ENCODE measurements at regions not wholly inside any gene's neighbourhood (a gene's known extent, or its start where the extent isn't known, plus 50 kb on each side); places are given as distances from the start of the nearest gene placed in this dataset.

GRCh38 chr4:180717451-180718033 lies 1525.7 kb upstream of the TENM3 start:
- DNase-seq, result no peak

- no peak for DNase-seq
These were observed 1521.8 kb upstream of the TENM3 start for GRCh38 chr4:180721356-180721755.

- DNase-seq, result no peak
These were observed 1516.6 kb upstream of the TENM3 start for GRCh38 chr4:180726611-180727010.

GRCh38 chr4:180727478-180727877 lies 1515.7 kb upstream of the TENM3 start:
- no peak for DNase-seq

- no peak for DNase-seq
These were observed 1508.3 kb upstream of the TENM3 start for GRCh38 chr4:180734753-180735432.

- no peak for DNase-seq
These were observed 1501.5 kb upstream of the TENM3 start for GRCh38 chr4:180741703-180742102.

- DNase-seq, result no peak
These were observed 1498.2 kb upstream of the TENM3 start for GRCh38 chr4:180745019-180745418.

- DNase-seq, result no peak
These were observed 1492.2 kb upstream of the TENM3 start for GRCh38 chr4:180751009-180751408.

- no peak for DNase-seq
These were observed 1485.3 kb upstream of the TENM3 start for GRCh38 chr4:180757927-180758326.

- DNase-seq, result no peak
These were observed 1477.2 kb upstream of the TENM3 start for GRCh38 chr4:180766045-180766444.

- DNase-seq, result no peak
These were observed 1476.1 kb upstream of the TENM3 start for GRCh38 chr4:180766944-180767729.

GRCh38 chr4:180768610-180769009 lies 1474.6 kb upstream of the TENM3 start:
- DNase-seq, result no peak

GRCh38 chr4:180769791-180770190 lies 1473.4 kb upstream of the TENM3 start:
- DNase-seq, result no peak

- DNase-seq, result no peak
These were observed 1472.9 kb upstream of the TENM3 start for GRCh38 chr4:180770265-180770664.

- DNase-seq, result no peak
These were observed 1458.3 kb upstream of the TENM3 start for GRCh38 chr4:180784940-180785339.

- no peak for DNase-seq
These were observed 1454.5 kb upstream of the TENM3 start for GRCh38 chr4:180788729-180789128.

- no peak for DNase-seq
These were observed 1453.3 kb upstream of the TENM3 start for GRCh38 chr4:180789929-180790328.

- DNase-seq, result no peak
These were observed 1452.7 kb upstream of the TENM3 start for GRCh38 chr4:180790471-180790870.

- no peak for DNase-seq
These were observed 1450.7 kb upstream of the TENM3 start for GRCh38 chr4:180792541-180792940.

- no peak for DNase-seq
These were observed 1448.9 kb upstream of the TENM3 start for GRCh38 chr4:180794333-180794732.

- DNase-seq, result no peak
These were observed 1445.1 kb upstream of the TENM3 start for GRCh38 chr4:180798036-180798577.

- no peak for DNase-seq
These were observed 1443.4 kb upstream of the TENM3 start for GRCh38 chr4:180799798-180800197.

- no peak for DNase-seq
These were observed 1438.1 kb upstream of the TENM3 start for GRCh38 chr4:180805101-180805500.

GRCh38 chr4:180808862-180809261 lies 1434.3 kb upstream of the TENM3 start:
- DNase-seq, result no peak

Data from DMS79 (cell line).